SIG-M5 treated with dmso at 0.1 percent for 504 hours (cell line): ENCODE measurements at regions not wholly inside any gene's neighbourhood (a gene's known extent, or its start where the extent isn't known, plus 50 kb on each side); places are given as distances from the start of the nearest gene placed in this dataset.
"Not testable (repeated sequence)": the region's sequence is repeated elsewhere in the genome, so short reads cannot be mapped to it uniquely, and the experiment has no call there.

ENCODE experiments used
- DNase-seq: peaks from one replicate; lab custom pipeline; 2025; ENCODE audit not compliant: unreplicated experiment; lab: John Stamatoyannopoulos, UW

GRCh38 chr14:43005807-43006206 lies 1399.1 kb downstream of the LRFN5 start:
- DNase-seq = no peak

GRCh38 chr14:43003845-43004244 lies 1397.2 kb downstream of the LRFN5 start:
- DNase-seq = no peak

- no peak for DNase-seq
These were observed 1395.1 kb downstream of the LRFN5 start for GRCh38 chr14:43001731-43002130.

- DNase-seq = peak; percentile 6
These were observed 1387.5 kb downstream of the LRFN5 start for GRCh38 chr14:42994051-42994736.

- no peak for DNase-seq
These were observed 1386.3 kb downstream of the LRFN5 start for GRCh38 chr14:42992930-42993329.

GRCh38 chr14:42980419-42980818 lies 1373.7 kb downstream of the LRFN5 start:
- DNase-seq = no peak

GRCh38 chr14:42973171-42973570 lies 1366.5 kb downstream of the LRFN5 start:
- DNase-seq = not testable (repeated sequence)

GRCh38 chr14:42965512-42965911 lies 1358.8 kb downstream of the LRFN5 start:
- no peak for DNase-seq

- no peak for DNase-seq
These were observed 1354.8 kb downstream of the LRFN5 start for GRCh38 chr14:42961509-42961908.

GRCh38 chr14:42950363-42950762 lies 1343.7 kb downstream of the LRFN5 start:
- DNase-seq = no peak

- no peak for DNase-seq
These were observed 1341.3 kb downstream of the LRFN5 start for GRCh38 chr14:42947991-42948390.

- DNase-seq = no peak
These were observed 1337.6 kb downstream of the LRFN5 start for GRCh38 chr14:42944284-42944683.

- no peak for DNase-seq
These were observed 1324.6 kb downstream of the LRFN5 start for GRCh38 chr14:42931308-42931707.

- DNase-seq = peak; percentile 58
These were observed 1323.3 kb downstream of the LRFN5 start for GRCh38 chr14:42929806-42930480.

- DNase-seq = peak; percentile 9
These were observed 1320.6 kb downstream of the LRFN5 start for GRCh38 chr14:42927313-42927712.

GRCh38 chr14:42921901-42922300 lies 1315.2 kb downstream of the LRFN5 start:
- no peak for DNase-seq

GRCh38 chr14:42918615-42919014 lies 1311.9 kb downstream of the LRFN5 start:
- no peak for DNase-seq

- DNase-seq = no peak
These were observed 1305.0 kb downstream of the LRFN5 start for GRCh38 chr14:42911642-42912041.

- no peak for DNase-seq
These were observed 1303.0 kb downstream of the LRFN5 start for GRCh38 chr14:42909659-42910058.

- DNase-seq = no peak
These were observed 1286.5 kb downstream of the LRFN5 start for GRCh38 chr14:42893183-42893582.

- peak; percentile 52 for DNase-seq
These were observed 1277.4 kb downstream of the LRFN5 start for GRCh38 chr14:42884100-42884499.

- DNase-seq = no peak
These were observed 1271.0 kb downstream of the LRFN5 start for GRCh38 chr14:42877716-42878115.

- DNase-seq = no peak
These were observed 1266.1 kb downstream of the LRFN5 start for GRCh38 chr14:42872786-42873185.
